GM12878 (cell line): ENCODE measurements at regions not wholly inside any gene's neighbourhood (a gene's known extent, or its start where the extent isn't known, plus 50 kb on each side); places are given as distances from the start of the nearest gene placed in this dataset.

Source experiments
- NRF1 ChIP-seq: conservative IDR thresholded peaks from 2 replicates; pipeline ENCODE4 v1.6.1; 2011; ENCODE audit warnings: mild to moderate bottlenecking, low read depth, low read length, improper control_type of control experiment
- RAD21 ChIP-seq: IDR thresholded peaks from 2 replicates; pipeline ENCODE4 v1.6.1; 2011; ENCODE audit warnings: mild to moderate bottlenecking, low read depth, low read length, moderate library complexity; ENCODE audit not compliant: insufficient read depth
- SIN3A ChIP-seq: IDR thresholded peaks from 2 replicates; pipeline ENCODE4 v1.6.1; 2012; ENCODE audit warnings: low read depth, low read length, improper control_type of control experiment
- SIX5 ChIP-seq: IDR thresholded peaks from 2 replicates; pipeline ENCODE4 v1.6.1; 2011; ENCODE audit warnings: mild to moderate bottlenecking, low read depth, low read length, moderate library complexity; ENCODE audit not compliant: severe bottlenecking
- SP1 ChIP-seq: IDR thresholded peaks from one replicate; pipeline ENCODE4 v1.6.1; 2011; ENCODE audit warnings: low read depth, low read length
- USF1 ChIP-seq: IDR thresholded peaks from 2 replicates; pipeline ENCODE4 v1.6.1; 2011; ENCODE audit warnings: borderline replicate concordance, low read depth, mild to moderate bottlenecking, moderate library complexity, mixed read lengths, low read length; ENCODE audit not compliant: insufficient read depth; ENCODE audit errors: extremely low read length
- ZNF207 ChIP-seq: fragments of 450-650 bp; IDR thresholded peaks from 2 replicates; pipeline ENCODE4 v1.6.1; 2014; ENCODE audit warnings: antibody characterized with exemption, mild to moderate bottlenecking, borderline replicate concordance
- TF ChIP-seq, protein P1 (sequence below): fragments of 450-650 bp; formaldehyde crosslinking; IDR thresholded peaks from 2 replicates; pipeline ENCODE4 v1.5.0; 2022; ENCODE audit warnings: mild to moderate bottlenecking, missing genetic modification characterization

DNA sequence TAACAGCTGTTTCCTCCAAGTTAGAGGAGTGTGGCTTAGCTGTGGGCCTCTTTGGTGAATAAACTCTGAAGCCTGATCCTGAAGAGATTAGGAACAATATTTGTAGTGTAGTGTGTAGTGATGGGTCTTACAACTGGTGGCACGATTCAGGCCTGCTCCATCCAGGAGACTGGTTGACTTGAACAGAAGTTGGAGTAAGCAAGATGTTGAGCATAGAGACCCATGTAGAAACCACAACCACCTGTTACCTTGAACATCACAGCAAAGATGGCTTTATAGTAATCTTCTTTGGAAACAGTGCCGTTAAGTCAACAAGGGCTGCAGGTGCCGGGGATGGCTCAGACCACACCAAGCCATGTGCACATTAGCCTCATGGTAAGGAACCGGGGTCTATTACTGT is 74.2 kb upstream of the RASGRP1 start (continued):
- TF ChIP-seq, protein P1, sequence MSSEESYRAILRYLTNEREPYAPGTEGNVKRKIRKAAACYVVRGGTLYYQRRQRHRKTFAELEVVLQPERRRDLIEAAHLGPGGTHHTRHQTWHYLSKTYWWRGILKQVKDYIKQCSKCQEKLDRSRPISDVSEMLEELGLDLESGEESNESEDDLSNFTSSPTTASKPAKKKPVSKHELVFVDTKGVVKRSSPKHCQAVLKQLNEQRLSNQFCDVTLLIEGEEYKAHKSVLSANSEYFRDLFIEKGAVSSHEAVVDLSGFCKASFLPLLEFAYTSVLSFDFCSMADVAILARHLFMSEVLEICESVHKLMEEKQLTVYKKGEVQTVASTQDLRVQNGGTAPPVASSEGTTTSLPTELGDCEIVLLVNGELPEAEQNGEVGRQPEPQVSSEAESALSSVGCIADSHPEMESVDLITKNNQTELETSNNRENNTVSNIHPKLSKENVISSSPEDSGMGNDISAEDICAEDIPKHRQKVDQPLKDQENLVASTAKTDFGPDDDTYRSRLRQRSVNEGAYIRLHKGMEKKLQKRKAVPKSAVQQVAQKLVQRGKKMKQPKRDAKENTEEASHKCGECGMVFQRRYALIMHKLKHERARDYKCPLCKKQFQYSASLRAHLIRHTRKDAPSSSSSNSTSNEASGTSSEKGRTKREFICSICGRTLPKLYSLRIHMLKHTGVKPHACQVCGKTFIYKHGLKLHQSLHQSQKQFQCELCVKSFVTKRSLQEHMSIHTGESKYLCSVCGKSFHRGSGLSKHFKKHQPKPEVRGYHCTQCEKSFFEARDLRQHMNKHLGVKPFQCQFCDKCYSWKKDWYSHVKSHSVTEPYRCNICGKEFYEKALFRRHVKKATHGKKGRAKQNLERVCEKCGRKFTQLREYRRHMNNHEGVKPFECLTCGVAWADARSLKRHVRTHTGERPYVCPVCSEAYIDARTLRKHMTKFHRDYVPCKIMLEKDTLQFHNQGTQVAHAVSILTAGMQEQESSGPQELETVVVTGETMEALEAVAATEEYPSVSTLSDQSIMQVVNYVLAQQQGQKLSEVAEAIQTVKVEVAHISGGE (CRISPR knock-in tag), result no peak
- TF ChIP-seq SIN3A (no peak), ZNF207 (no peak), SP1 (no peak), SIX5 (no peak), USF1 (no peak), NRF1 (no peak), RAD21 (no peak)
